Suprapubic skin (tissue), 4 donors: ENCODE measurements at regions not wholly inside any gene's neighbourhood (a gene's known extent, or its start where the extent isn't known, plus 50 kb on each side); places are given as distances from the start of the nearest gene placed in this dataset.

Experiments used
- DNase-seq, 2 donors: peaks; one replicate each; pipeline ENCODE4 v3.0.0-alpha.2; 2019; ENCODE audit warnings: low spot score in 2 of 2
- H3K27ac ChIP-seq: fragments of 200-600 bp; sonication (generic); one replicate; pipeline ENCODE4 v1.5.1; 2019
- H3K27me3 ChIP-seq: fragments of 200-600 bp; sonication (generic); one replicate; pipeline ENCODE4 v1.5.1; 2019
- H3K36me3 ChIP-seq: fragments of 200-600 bp; sonication (generic); one replicate; pipeline ENCODE4 v1.5.1; 2019
- H3K4me1 ChIP-seq: fragments of 200-600 bp; sonication (generic); one replicate; pipeline ENCODE4 v1.5.1; 2019
- H3K4me3 ChIP-seq: fragments of 200-600 bp; sonication (generic); one replicate; pipeline ENCODE4 v1.5.1; 2019; ENCODE audit warnings: mild to moderate bottlenecking
- H3K9me3 ChIP-seq: fragments of 200-600 bp; sonication (generic); one replicate; pipeline ENCODE4 v1.5.1; 2019
- CTCF ChIP-seq, 2 donors: fragments of 200-600 bp in 1 of 2; fragments of 450-650 bp in 1 of 2; sonication (generic) in 1 of 2; IDR thresholded peaks; one replicate each; pipeline ENCODE4 v1.5.1; 2016 to 2019; ENCODE audit warnings: antibody characterized with exemption in 2 of 2, mild to moderate bottlenecking in 1 of 2, moderate library complexity in 1 of 2
- EP300 ChIP-seq: sonication (generic); formaldehyde crosslinking; IDR thresholded peaks from one replicate; pipeline ENCODE4 v1.6.1; 2017; ENCODE audit warnings: antibody characterized with exemption
- POLR2A ChIP-seq, 2 donors: fragments of 450-650 bp; IDR thresholded peaks; one replicate each; pipeline ENCODE4 v1.6.1; 2017; ENCODE audit warnings: antibody characterized with exemption in 2 of 2, mild to moderate bottlenecking in 2 of 2, moderate library complexity in 2 of 2
- POLR2AphosphoS5 ChIP-seq, 3 donors: sonication (generic); formaldehyde crosslinking; IDR thresholded peaks; one replicate each; pipeline ENCODE4 v1.6.1; 2017; ENCODE audit warnings: antibody characterized with exemption in 3 of 3
- WGBS: methylation state at CpG from one replicate; pipeline ENCODE4 v1.1.5; 2018; 5-methylcytosine and 5-hydroxymethylcytosine counted together

GRCh38 chr6:101021504-101021903 lies 140.4 kb upstream of the ASCC3 start:
- Histone ChIP-seq H3K36me3 (no peaks in the 10 kb centered on the region), H3K27me3 (no peaks in the 10 kb centered on the region), H3K4me1 (no peaks in the 10 kb centered on the region), H3K9me3 (no peaks in the 10 kb centered on the region), H3K27ac (no peak overlapping the region), H3K4me3 (no peak overlapping the region)
- DNase-seq: no peak
- TF ChIP-seq EP300: no peak
- no peak for TF ChIP-seq POLR2A (IDR thresholded peaks at IDR 0.05)

- Histone ChIP-seq H3K27ac (no peak overlapping the region), H3K9me3 (no peaks in the 10 kb centered on the region), H3K4me3 (no peak overlapping the region), H3K36me3 (no peaks in the 10 kb centered on the region), H3K4me1 (no peaks in the 10 kb centered on the region), H3K27me3 (no peaks in the 10 kb centered on the region)
- TF ChIP-seq EP300 (no peak), POLR2AphosphoS5 (IDR thresholded peaks at IDR 0.05) (no peak), POLR2A (IDR thresholded peaks at IDR 0.05) (no peak), CTCF (IDR thresholded peaks at IDR 0.05) (no peak)
- WGBS: 94% methylated on average over 4 of the region's 4 CpGs
- no peak for DNase-seq
Measured at GRCh38 chr6:101042966-101043365, 161.8 kb upstream of the ASCC3 start.

DNA sequence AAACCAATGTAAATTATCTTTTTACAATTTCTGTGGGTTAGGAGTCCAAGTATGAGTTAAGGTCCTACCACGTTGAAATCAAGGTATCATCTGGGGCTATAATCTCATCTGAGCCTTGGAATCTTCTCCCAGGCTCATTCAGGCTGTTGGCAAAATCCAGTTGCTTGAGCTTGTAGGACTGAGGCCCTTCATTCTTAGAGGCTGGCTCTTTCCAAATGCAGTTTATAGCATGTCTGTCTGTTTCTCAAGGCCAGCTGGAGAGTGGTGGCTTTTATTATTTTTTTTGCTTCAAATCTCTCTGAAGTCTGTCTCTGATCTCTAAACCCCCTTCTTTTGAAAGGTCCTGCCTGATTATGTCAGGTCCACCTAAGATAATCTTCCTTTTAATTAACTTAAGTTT lies 177.2 kb upstream of the ASCC3 start:
- WGBS: 35% methylated on average over 1 of the region's 1 CpG
- peaks cover 5% of the 10 kb centered on the region for H3K9me3 ChIP-seq
- TF ChIP-seq POLR2A (IDR thresholded peaks at IDR 0.05): no peak
- no peak for TF ChIP-seq EP300
- TF ChIP-seq POLR2AphosphoS5 (IDR thresholded peaks at IDR 0.05): no peak
- no peak for TF ChIP-seq CTCF (IDR thresholded peaks at IDR 0.05)
- no peaks in the 10 kb centered on the region for H3K4me1 ChIP-seq
- H3K27me3 ChIP-seq: no peaks in the 10 kb centered on the region
- H3K27ac ChIP-seq: no peak overlapping the region
- no peak for DNase-seq
- no peak overlapping the region for H3K4me3 ChIP-seq
- no peaks in the 10 kb centered on the region for H3K36me3 ChIP-seq

DNA sequence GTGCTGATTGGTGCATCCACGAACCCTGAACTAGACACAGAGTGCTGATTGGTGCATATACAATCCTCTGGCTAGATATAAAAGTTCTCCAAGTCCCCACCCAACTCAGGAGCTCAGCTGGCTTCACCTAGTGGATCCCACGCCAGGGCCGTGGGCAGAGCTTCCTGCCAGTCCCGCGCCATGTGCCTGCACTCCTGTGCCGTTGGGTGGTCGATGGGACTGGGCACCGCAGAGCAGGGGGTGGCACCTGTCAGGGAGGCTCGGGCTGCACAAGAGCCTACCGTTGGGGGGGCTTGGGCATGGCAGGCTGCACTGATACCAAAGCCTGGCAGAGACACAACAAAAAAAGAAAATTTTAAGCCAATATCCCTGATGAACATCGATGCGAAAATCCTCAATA lies 185.4 kb upstream of the ASCC3 start:
- no peak for DNase-seq
- no peaks in the 10 kb centered on the region for H3K4me1 ChIP-seq
- H3K27ac ChIP-seq: no peak overlapping the region
- H3K36me3 ChIP-seq: no peaks in the 10 kb centered on the region
- TF ChIP-seq EP300 (no peak), CTCF (IDR thresholded peaks at IDR 0.05) (no peak), POLR2AphosphoS5 (IDR thresholded peaks at IDR 0.05) (no peak), POLR2A (IDR thresholded peaks at IDR 0.05) (no peak)
- peaks cover 4% of the 10 kb centered on the region for H3K9me3 ChIP-seq
- H3K4me3 ChIP-seq: no peak overlapping the region
- no peaks in the 10 kb centered on the region for H3K27me3 ChIP-seq
- WGBS: 85% methylated on average over 10 of the region's 12 CpGs

DNA sequence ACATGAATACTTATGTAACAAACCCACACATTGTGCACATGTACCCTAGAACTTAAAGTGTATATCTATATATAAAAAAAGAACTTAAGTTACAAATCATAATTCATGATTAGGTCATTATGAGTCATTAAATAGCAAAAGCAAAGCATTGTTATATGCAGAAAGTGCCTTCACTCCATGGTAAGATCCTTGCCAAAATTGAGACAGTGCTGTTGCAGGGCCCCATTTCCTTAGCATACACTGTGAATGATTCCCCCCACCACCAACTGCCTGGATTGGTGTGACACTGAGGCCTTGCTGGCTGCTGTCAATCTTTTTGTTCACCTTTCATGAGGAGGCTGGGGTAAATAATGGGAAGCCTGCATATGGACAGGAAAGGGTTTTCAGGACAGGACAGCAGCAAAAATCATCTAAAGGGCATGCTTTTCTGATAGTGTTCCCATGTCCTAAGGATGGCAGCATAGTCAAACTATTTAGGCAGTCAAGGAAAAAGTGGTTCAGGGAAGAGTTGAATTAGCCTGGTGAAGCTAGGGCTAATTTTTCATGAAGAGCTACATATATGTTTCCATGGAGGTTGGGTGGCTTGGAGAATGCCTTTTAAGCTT lies 188.2 kb upstream of the ASCC3 start:
- no peak overlapping the region for H3K27ac ChIP-seq
- no peak for DNase-seq
- H3K4me1 ChIP-seq: no peaks in the 10 kb centered on the region
- H3K36me3 ChIP-seq: no peaks in the 10 kb centered on the region
- TF ChIP-seq POLR2A (IDR thresholded peaks at IDR 0.05) (no peak), EP300 (no peak), CTCF (IDR thresholded peaks at IDR 0.05) (no peak), POLR2AphosphoS5 (IDR thresholded peaks at IDR 0.05) (no peak)
- H3K9me3 ChIP-seq: peaks cover 4% of the 10 kb centered on the region
- no peak overlapping the region for H3K4me3 ChIP-seq
- no peaks in the 10 kb centered on the region for H3K27me3 ChIP-seq

DNA sequence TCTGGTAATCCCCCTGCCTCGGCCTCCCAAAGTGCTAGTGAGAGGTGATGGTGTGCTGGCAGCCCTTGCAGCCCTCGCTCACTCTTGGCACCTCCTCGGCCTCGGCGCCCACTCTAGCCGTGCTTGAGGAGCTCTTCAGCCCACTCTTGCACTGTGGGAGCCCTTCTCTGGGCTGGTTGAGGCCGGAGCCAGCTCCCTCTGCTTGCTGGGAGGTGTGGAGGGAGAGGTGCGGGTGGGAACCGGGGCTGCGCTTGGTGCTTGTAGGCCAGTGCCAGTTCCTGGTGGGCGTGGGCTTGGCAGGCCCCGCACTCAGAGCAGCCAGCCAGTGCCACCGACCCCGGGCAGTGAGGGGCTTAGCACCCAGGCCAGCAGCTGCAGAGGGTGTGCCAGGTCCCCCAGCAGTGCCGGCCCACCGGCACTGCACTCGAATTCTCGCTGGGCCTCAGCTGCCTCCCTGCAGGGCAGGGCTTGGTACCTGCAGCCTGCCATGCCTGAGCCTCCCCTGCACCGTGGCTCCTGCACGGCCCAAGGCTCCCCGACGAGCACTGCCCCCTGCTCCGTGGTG lies 189.0 kb upstream of the ASCC3 start:
- H3K27ac ChIP-seq: no peak overlapping the region
- H3K27me3 ChIP-seq: no peaks in the 10 kb centered on the region
- H3K9me3 ChIP-seq: peaks cover 4% of the 10 kb centered on the region
- H3K36me3 ChIP-seq: no peaks in the 10 kb centered on the region
- WGBS: 89% methylated on average over 7 of the region's 23 CpGs
- no peak for DNase-seq
- TF ChIP-seq POLR2A (IDR thresholded peaks at IDR 0.05) (no peak), POLR2AphosphoS5 (IDR thresholded peaks at IDR 0.05) (no peak), EP300 (no peak), CTCF (IDR thresholded peaks at IDR 0.05) (no peak)
- H3K4me3 ChIP-seq: no peak overlapping the region
- no peaks in the 10 kb centered on the region for H3K4me1 ChIP-seq
